NT2/D1 (cell line): ENCODE measurements at regions not wholly inside any gene's neighbourhood (a gene's known extent, or its start where the extent isn't known, plus 50 kb on each side); places are given as distances from the start of the nearest gene placed in this dataset.

Source experiments
- DNase-seq: peaks from one replicate; pipeline ENCODE4 v3.0.0-alpha.2; 2011; ENCODE audit warnings: low read depth, low spot score
- H3K27me3 ChIP-seq: 2 replicates; pipeline ENCODE4 v1.6.0; 2011; ENCODE audit warnings: mild to moderate bottlenecking; ENCODE audit not compliant: insufficient read length, insufficient read depth
- H3K36me3 ChIP-seq: 2 replicates; pipeline ENCODE4 v1.6.1; 2011; ENCODE audit warnings: mild to moderate bottlenecking, low read length, mixed read lengths; ENCODE audit not compliant: insufficient read depth, insufficient read length
- H3K4me1 ChIP-seq: 2 replicates; pipeline ENCODE4 v1.5.1; 2011; ENCODE audit not compliant: insufficient read depth, insufficient read length
- H3K4me3 ChIP-seq: 2 replicates; pipeline ENCODE4 v1.5.1; 2011; ENCODE audit warnings: low read depth; ENCODE audit not compliant: insufficient read length
- H3K9ac ChIP-seq: 2 replicates; pipeline ENCODE4 v1.6.0; 2011; ENCODE audit warnings: low read depth; ENCODE audit not compliant: insufficient read length
- H3K9me3 ChIP-seq: 2 replicates; pipeline ENCODE4 v1.5.1; 2011; ENCODE audit warnings: mild to moderate bottlenecking, low read length; ENCODE audit not compliant: insufficient read depth
- SUZ12 ChIP-seq: IDR thresholded peaks from 2 replicates; pipeline ENCODE4 v1.6.1; 2011; ENCODE audit not compliant: insufficient read length, insufficient read depth; ENCODE audit errors: extremely low read depth
- YY1 ChIP-seq: IDR thresholded peaks from 2 replicates; pipeline ENCODE4 v1.6.1; 2011; ENCODE audit not compliant: insufficient read length, insufficient read depth
- ZNF274 ChIP-seq: IDR thresholded peaks from 2 replicates; pipeline ENCODE4 v1.6.1; 2011; ENCODE audit warnings: mild to moderate bottlenecking, low read depth, low read length

DNA sequence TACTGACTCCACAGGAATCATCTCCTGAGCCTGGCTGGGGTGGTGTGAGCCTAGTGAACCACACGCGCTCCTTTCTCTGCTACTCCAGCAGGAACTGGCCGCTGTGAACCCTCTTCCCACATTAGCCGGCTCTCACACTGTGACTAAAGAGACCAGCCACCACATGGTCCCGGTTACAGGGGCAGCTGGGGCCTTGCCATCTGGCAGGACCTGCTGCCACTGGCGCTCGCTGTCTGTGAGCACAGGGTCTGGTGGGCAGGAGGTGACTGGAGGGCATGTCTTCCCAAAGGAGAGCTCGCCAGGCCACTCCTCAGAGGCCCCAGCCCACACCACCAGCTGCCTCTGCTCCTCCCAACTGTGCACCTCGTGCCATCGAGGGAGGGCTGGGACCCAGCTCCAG is 99.3 kb downstream of the SINHCAF start:
- H3K27me3 ChIP-seq = peaks cover 18% of the 10 kb centered on the region
- H3K36me3 ChIP-seq = no peaks in the 10 kb centered on the region
- H3K4me3 ChIP-seq = no peak overlapping the region
- peaks cover 13% of the 10 kb centered on the region for H3K9me3 ChIP-seq
- H3K9ac ChIP-seq = no peak overlapping the region
- H3K4me1 ChIP-seq = peaks cover 12% of the 10 kb centered on the region
- TF ChIP-seq YY1 (no peak), SUZ12 (no peak), ZNF274 (no peak)
- no peak for DNase-seq

GRCh38 chr12:31227401-31227981 is 98.5 kb downstream of the SINHCAF start:
- Histone ChIP-seq H3K4me3 (no peak overlapping the region), H3K36me3 (no peaks in the 10 kb centered on the region), H3K27me3 (peaks cover 18% of the 10 kb centered on the region), H3K4me1 (peaks cover 11% of the 10 kb centered on the region), H3K9me3 (peaks cover 20% of the 10 kb centered on the region), H3K9ac (no peak overlapping the region)
- DNase-seq = no peak
- TF ChIP-seq ZNF274 = no peak
- TF ChIP-seq YY1 = no peak
- TF ChIP-seq SUZ12 = no peak

DNA sequence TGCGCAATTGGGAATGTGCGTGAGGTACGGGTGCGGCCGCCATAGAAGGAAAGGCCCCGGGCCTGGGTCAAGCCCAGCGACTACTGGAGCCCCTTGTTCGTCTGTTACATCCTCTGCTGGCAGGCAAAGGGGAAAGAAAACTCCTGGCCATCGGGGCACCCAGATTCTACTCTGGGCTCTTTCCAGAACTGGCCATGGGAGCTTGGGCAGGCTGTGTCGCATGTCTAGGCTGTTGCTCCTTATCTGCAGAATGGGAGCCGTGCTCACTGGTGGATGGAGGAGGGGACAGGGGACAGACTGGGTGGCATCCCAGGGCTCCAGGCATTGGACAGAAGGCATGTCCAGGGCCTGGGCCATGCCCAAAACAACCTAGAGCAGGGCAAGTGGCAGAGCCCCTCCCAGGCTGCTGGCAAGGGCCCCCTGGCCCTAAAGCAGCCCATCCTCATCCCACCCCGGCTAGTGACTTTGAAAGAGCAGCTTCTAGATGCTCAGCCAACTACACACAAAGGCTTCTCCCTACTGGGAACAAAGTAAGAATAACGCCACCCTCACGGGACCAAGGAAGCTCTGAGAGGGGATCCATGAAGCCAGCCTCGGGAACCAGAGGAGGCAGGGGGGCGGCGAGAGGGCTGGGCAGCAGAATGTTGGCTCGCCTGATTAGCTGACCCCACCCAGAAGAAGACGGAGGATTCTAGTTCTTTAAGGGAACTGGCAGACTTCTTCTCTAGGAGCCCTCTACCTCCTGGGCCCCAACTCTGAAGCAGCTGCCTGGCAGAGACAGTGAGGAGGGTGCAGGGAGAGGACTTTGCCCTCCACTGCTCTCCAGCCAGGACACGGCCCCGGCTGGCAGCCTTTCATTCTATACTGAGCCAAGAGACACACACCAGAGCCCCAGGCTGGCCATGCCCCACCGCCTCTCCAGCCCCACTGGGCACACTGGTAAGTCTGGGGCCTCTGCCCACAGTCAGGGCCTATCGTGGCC is 96.8 kb downstream of the SINHCAF start:
- Histone ChIP-seq H3K4me3 (no peak overlapping the region), H3K9me3 (peaks cover 20% of the 10 kb centered on the region), H3K27me3 (peaks cover 26% of the 10 kb centered on the region), H3K4me1 (peaks cover 11% of the 10 kb centered on the region), H3K9ac (no peak overlapping the region), H3K36me3 (no peaks in the 10 kb centered on the region)
- no peak for TF ChIP-seq ZNF274
- TF ChIP-seq SUZ12 = no peak
- TF ChIP-seq YY1 = no peak
- no peak for DNase-seq

DNA sequence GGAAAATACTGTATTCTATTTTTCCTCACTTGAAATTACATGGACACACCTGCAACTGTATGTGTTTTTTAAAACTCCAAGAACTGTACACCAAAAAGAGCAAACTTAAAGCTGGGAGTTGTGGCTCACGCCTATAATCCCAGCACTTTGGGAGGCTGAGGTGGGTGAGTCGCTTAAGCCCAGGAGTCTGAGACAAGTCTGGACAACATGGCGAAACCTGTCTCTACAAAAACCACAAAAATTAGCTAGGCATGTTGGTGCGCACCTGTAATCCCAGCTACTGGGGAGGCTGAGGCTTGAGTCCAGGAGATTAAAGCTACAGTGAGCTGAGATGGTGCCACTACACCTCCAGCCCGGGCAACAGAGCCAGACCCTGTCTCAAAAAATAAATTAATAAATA is 95.9 kb downstream of the SINHCAF start:
- H3K4me3 ChIP-seq = no peak overlapping the region
- no peak for DNase-seq
- TF ChIP-seq YY1 (no peak), SUZ12 (no peak), ZNF274 (no peak)
- no peak overlapping the region for H3K9ac ChIP-seq
- peaks cover 22% of the 10 kb centered on the region for H3K27me3 ChIP-seq
- peaks cover 9% of the 10 kb centered on the region for H3K4me1 ChIP-seq
- no peaks in the 10 kb centered on the region for H3K36me3 ChIP-seq
- peaks cover 20% of the 10 kb centered on the region for H3K9me3 ChIP-seq
